Liver (tissue), 8 donors: ENCODE measurements at regions not wholly inside any gene's neighbourhood (a gene's known extent, or its start where the extent isn't known, plus 50 kb on each side); places are given as distances from the start of the nearest gene placed in this dataset.

Experiments used
- DNase-seq: peaks from one replicate; pipeline ENCODE4 v3.0.0-alpha.2; 2017; ENCODE audit warnings: low spot score
- H3K27ac ChIP-seq, 2 donors: one replicate each; pipeline ENCODE4 v1.7.0; 2013; ENCODE audit warnings: inconsistent platforms in 2 of 2, low read length in 2 of 2, control low read depth in 1 of 2, low read depth in 1 of 2, mild to moderate bottlenecking in 1 of 2
- H3K27me3 ChIP-seq, 4 donors: one replicate each; pipeline versions ENCODE4 v1.6.1 to v1.7.0; 2013; ENCODE audit warnings: low read length in 3 of 4, inconsistent platforms in 1 of 4, mild to moderate bottlenecking in 1 of 4, moderate library complexity in 1 of 4; ENCODE audit not compliant: control insufficient read depth in 4 of 4, insufficient read depth in 4 of 4
- H3K36me3 ChIP-seq, 4 donors: one replicate each; pipeline versions ENCODE4 v1.6.1 to v1.7.0; 2013; ENCODE audit warnings: low read length in 3 of 4, mild to moderate bottlenecking in 3 of 4, low read depth in 1 of 4, moderate library complexity in 1 of 4; ENCODE audit not compliant: control insufficient read depth in 4 of 4, insufficient read depth in 3 of 4
- H3K4me1 ChIP-seq, 4 donors: one replicate each; pipeline versions ENCODE4 v1.6.1 to v1.7.0; 2013; ENCODE audit warnings: low read length in 3 of 4, mild to moderate bottlenecking in 3 of 4, moderate library complexity in 1 of 4; ENCODE audit not compliant: control insufficient read depth in 4 of 4, insufficient read depth in 4 of 4
- H3K4me3 ChIP-seq, 3 donors: one replicate each; pipeline versions ENCODE4 v1.6.1 to v1.7.0; 2013; ENCODE audit warnings: low read length in 3 of 3, control low read depth in 1 of 3, low read depth in 1 of 3, mild to moderate bottlenecking in 1 of 3
- H3K9ac ChIP-seq, 2 donors: one replicate each; pipeline ENCODE4 v1.7.0; 2013; ENCODE audit warnings: low read length in 2 of 2, mild to moderate bottlenecking in 2 of 2, moderate library complexity in 2 of 2, control low read depth in 1 of 2, low read depth in 1 of 2
- H3K9me3 ChIP-seq, 4 donors: one replicate each; pipeline versions ENCODE4 v1.6.1 to v1.7.0; 2013; ENCODE audit warnings: low read length in 3 of 4; ENCODE audit not compliant: control insufficient read depth in 4 of 4
- ATF3 ChIP-seq: IDR thresholded peaks from 2 replicates; pipeline ENCODE4 v1.6.1; 2016; ENCODE audit warnings: antibody characterized with exemption
- EGR1 ChIP-seq, 2 donors: IDR thresholded peaks; 2 replicates each; pipeline ENCODE4 v1.6.1; 2016 to 2018; ENCODE audit warnings: antibody characterized with exemption in 2 of 2, low read depth in 2 of 2
- FOXA1 ChIP-seq: IDR thresholded peaks from 2 replicates; pipeline ENCODE4 v1.6.1; 2016; ENCODE audit warnings: antibody characterized with exemption
- FOXA2 ChIP-seq: IDR thresholded peaks from 2 replicates; pipeline ENCODE4 v1.6.1; 2016; ENCODE audit warnings: antibody characterized with exemption
- HNF4A ChIP-seq, 2 donors: conservative IDR thresholded peaks; 2 replicates each; pipeline ENCODE4 v1.6.1; 2016; ENCODE audit warnings: antibody characterized with exemption in 2 of 2, mild to moderate bottlenecking in 2 of 2
- HNF4G ChIP-seq: IDR thresholded peaks from 2 replicates; pipeline ENCODE4 v1.6.1; 2016; ENCODE audit warnings: antibody characterized with exemption
- JUND ChIP-seq, 2 donors: IDR thresholded peaks; 2 replicates each; pipeline ENCODE4 v1.6.1; 2016; ENCODE audit warnings: antibody characterized with exemption in 2 of 2
- MAX ChIP-seq: IDR thresholded peaks from 2 replicates; pipeline ENCODE4 v1.6.1; 2016; ENCODE audit warnings: antibody characterized with exemption
- NR2F2 ChIP-seq: IDR thresholded peaks from 2 replicates; pipeline ENCODE4 v1.6.1; 2016; ENCODE audit warnings: antibody characterized with exemption
- RXRA ChIP-seq, 2 donors: IDR thresholded peaks; 2 replicates each; pipeline ENCODE4 v1.6.1; 2017 to 2018; ENCODE audit warnings: antibody characterized with exemption in 2 of 2, mild to moderate bottlenecking in 1 of 2
- SP1 ChIP-seq: IDR thresholded peaks from 2 replicates; pipeline ENCODE4 v1.6.1; 2018; ENCODE audit warnings: antibody characterized with exemption, mild to moderate bottlenecking
- TAF1 ChIP-seq: conservative IDR thresholded peaks from 2 replicates; pipeline ENCODE4 v1.6.1; 2016; ENCODE audit warnings: antibody characterized with exemption, mild to moderate bottlenecking
- YY1 ChIP-seq: IDR thresholded peaks from 2 replicates; pipeline ENCODE4 v1.6.1; 2016; ENCODE audit warnings: antibody characterized with exemption, mild to moderate bottlenecking
- WGBS: extraction: QIAGEN DNeasy Blood & Tissue Kit; methylation state at CpG from one replicate; pipeline ENCODE4 v1.1.7; 2013; 5-methylcytosine and 5-hydroxymethylcytosine counted together
- TF ChIP-seq, protein P1 (sequence below): IDR thresholded peaks from 2 replicates; pipeline ENCODE4 v1.6.1; 2016; ENCODE audit warnings: antibody characterized with exemption, mild to moderate bottlenecking
- TF ChIP-seq, protein P2 (sequence below): fragments of 150-350 bp; IDR thresholded peaks from 2 replicates; pipeline ENCODE4 v1.5.1; 2017; ENCODE audit warnings: improper control_type of control experiment, low read depth, low read length; ENCODE audit not compliant: missing input control
- TF ChIP-seq, protein P3 (sequence below): IDR thresholded peaks from 2 replicates; pipeline ENCODE4 v1.6.1; 2016; ENCODE audit warnings: antibody characterized with exemption
- donor health status: healthy.
- donor health status: healthy.
- donor health status: healthy.
- donor health status: healthy.
- donor health status: healthy.

GRCh38 chr17:13194887-13195286 is 177.1 kb upstream of the ELAC2 start (continued):
- TF ChIP-seq, protein P1, sequence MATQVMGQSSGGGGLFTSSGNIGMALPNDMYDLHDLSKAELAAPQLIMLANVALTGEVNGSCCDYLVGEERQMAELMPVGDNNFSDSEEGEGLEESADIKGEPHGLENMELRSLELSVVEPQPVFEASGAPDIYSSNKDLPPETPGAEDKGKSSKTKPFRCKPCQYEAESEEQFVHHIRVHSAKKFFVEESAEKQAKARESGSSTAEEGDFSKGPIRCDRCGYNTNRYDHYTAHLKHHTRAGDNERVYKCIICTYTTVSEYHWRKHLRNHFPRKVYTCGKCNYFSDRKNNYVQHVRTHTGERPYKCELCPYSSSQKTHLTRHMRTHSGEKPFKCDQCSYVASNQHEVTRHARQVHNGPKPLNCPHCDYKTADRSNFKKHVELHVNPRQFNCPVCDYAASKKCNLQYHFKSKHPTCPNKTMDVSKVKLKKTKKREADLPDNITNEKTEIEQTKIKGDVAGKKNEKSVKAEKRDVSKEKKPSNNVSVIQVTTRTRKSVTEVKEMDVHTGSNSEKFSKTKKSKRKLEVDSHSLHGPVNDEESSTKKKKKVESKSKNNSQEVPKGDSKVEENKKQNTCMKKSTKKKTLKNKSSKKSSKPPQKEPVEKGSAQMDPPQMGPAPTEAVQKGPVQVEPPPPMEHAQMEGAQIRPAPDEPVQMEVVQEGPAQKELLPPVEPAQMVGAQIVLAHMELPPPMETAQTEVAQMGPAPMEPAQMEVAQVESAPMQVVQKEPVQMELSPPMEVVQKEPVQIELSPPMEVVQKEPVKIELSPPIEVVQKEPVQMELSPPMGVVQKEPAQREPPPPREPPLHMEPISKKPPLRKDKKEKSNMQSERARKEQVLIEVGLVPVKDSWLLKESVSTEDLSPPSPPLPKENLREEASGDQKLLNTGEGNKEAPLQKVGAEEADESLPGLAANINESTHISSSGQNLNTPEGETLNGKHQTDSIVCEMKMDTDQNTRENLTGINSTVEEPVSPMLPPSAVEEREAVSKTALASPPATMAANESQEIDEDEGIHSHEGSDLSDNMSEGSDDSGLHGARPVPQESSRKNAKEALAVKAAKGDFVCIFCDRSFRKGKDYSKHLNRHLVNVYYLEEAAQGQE, result no peak

DNA sequence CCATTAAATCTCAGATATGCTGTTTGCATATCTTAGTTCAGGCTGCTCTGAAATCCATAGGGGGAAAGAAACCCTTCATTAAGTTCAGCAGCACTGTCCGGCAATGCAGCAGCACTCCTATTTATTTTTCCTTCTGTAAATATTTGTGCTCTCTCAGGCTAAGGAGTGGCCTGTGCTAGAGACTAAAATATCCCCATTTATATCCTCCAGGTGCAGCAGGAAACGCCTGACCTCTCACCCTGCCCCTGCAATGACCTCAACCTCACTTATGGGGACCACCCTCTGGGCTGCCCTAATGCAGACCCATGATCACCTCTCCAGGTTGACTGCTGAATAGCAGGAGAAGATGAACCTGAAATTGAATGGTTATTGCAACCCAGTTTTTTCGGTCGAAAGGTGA is 165.0 kb upstream of the ELAC2 start:
- Histone ChIP-seq H3K9ac (no peak overlapping the region), H3K27me3 (no peaks in the 10 kb centered on the region), H3K27ac (no peak overlapping the region), H3K9me3 (peaks cover 0 to 2% (median under 1%) of the 10 kb centered on the region in 4 donors), H3K4me3 (no peak overlapping the region), H3K4me1 (no peaks in the 10 kb centered on the region), H3K36me3 (no peaks in the 10 kb centered on the region)
- no peak for DNase-seq
- WGBS, result 38% methylated on average over 4 of the region's 4 CpGs
- TF ChIP-seq RXRA (IDR thresholded peaks at IDR 0.05) (no peak), JUND (IDR thresholded peaks at IDR 0.05) (no peak), FOXA2 (no peak), HNF4A (conservative IDR thresholded peaks at IDR 0.05) (no peak), NR2F2 (no peak), EGR1 (IDR thresholded peaks at IDR 0.05; ENCODE audit: low read depth in 2 of 2) (no peak), ATF3 (no peak), SP1 (no peak), TAF1 (no peak)
- TF ChIP-seq, protein P2, sequence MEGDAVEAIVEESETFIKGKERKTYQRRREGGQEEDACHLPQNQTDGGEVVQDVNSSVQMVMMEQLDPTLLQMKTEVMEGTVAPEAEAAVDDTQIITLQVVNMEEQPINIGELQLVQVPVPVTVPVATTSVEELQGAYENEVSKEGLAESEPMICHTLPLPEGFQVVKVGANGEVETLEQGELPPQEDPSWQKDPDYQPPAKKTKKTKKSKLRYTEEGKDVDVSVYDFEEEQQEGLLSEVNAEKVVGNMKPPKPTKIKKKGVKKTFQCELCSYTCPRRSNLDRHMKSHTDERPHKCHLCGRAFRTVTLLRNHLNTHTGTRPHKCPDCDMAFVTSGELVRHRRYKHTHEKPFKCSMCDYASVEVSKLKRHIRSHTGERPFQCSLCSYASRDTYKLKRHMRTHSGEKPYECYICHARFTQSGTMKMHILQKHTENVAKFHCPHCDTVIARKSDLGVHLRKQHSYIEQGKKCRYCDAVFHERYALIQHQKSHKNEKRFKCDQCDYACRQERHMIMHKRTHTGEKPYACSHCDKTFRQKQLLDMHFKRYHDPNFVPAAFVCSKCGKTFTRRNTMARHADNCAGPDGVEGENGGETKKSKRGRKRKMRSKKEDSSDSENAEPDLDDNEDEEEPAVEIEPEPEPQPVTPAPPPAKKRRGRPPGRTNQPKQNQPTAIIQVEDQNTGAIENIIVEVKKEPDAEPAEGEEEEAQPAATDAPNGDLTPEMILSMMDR, result no peak

- Histone ChIP-seq H3K9ac (no peak overlapping the region), H3K36me3 (no peaks in the 10 kb centered on the region), H3K4me1 (no peaks in the 10 kb centered on the region), H3K27ac (no peak overlapping the region), H3K4me3 (no peak overlapping the region), H3K27me3 (no peaks in the 10 kb centered on the region), H3K9me3 (peaks cover 0 to 2% (median under 1%) of the 10 kb centered on the region in 4 donors)
- TF ChIP-seq MAX, result no peak
- no peak for TF ChIP-seq JUND (IDR thresholded peaks at IDR 0.05)
- TF ChIP-seq, protein P2, result no peak
- TF ChIP-seq NR2F2, result no peak
- TF ChIP-seq, protein P3, sequence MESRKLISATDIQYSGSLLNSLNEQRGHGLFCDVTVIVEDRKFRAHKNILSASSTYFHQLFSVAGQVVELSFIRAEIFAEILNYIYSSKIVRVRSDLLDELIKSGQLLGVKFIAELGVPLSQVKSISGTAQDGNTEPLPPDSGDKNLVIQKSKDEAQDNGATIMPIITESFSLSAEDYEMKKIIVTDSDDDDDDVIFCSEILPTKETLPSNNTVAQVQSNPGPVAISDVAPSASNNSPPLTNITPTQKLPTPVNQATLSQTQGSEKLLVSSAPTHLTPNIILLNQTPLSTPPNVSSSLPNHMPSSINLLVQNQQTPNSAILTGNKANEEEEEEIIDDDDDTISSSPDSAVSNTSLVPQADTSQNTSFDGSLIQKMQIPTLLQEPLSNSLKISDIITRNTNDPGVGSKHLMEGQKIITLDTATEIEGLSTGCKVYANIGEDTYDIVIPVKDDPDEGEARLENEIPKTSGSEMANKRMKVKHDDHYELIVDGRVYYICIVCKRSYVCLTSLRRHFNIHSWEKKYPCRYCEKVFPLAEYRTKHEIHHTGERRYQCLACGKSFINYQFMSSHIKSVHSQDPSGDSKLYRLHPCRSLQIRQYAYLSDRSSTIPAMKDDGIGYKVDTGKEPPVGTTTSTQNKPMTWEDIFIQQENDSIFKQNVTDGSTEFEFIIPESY, result no peak
- no peak for TF ChIP-seq HNF4A (conservative IDR thresholded peaks at IDR 0.05)
- no peak for TF ChIP-seq ATF3
- no peak for TF ChIP-seq EGR1 (IDR thresholded peaks at IDR 0.05; ENCODE audit: low read depth in 2 of 2)
- TF ChIP-seq SP1, result no peak
- TF ChIP-seq HNF4G, result no peak
- TF ChIP-seq FOXA1, result no peak
- no peak for TF ChIP-seq YY1
- DNase-seq, result no peak
Observed at GRCh38 chr17:13182450-13182849, 164.6 kb upstream of the ELAC2 start.
